Peyer's patch (tissue), 4 donors: ENCODE measurements at regions not wholly inside any gene's neighbourhood (a gene's known extent, or its start where the extent isn't known, plus 50 kb on each side); places are given as distances from the start of the nearest gene placed in this dataset.

Experiments used
- DNase-seq, 3 donors: peaks; one replicate each; pipeline ENCODE4 v3.0.0-alpha.2; 2017 to 2019
- H3K27ac ChIP-seq, 4 donors: fragments of 200-600 bp; sonication (generic); one replicate each; pipeline ENCODE4 v1.5.1; 2016 to 2019
- H3K27me3 ChIP-seq, 2 donors: fragments of 200-600 bp; sonication (generic); one replicate each; pipeline ENCODE4 v1.5.1; 2019
- H3K36me3 ChIP-seq, 3 donors: fragments of 200-600 bp; sonication (generic); one replicate each; pipeline ENCODE4 v1.5.1; 2016 to 2019
- H3K4me1 ChIP-seq, 4 donors: fragments of 200-600 bp; sonication (generic); one replicate each; pipeline ENCODE4 v1.5.1; 2016 to 2019
- H3K4me3 ChIP-seq, 4 donors: fragments of 200-600 bp; sonication (generic); 1 replicate in 3 of 4; 2 replicates in 1 of 4; pipeline ENCODE4 v1.5.1; 2016 to 2019; ENCODE audit warnings: mild to moderate bottlenecking in 1 of 4
- H3K9me3 ChIP-seq, 4 donors: fragments of 200-600 bp; sonication (generic); one replicate each; pipeline ENCODE4 v1.5.1; 2016 to 2019; ENCODE audit warnings: mild to moderate bottlenecking in 1 of 4
- CTCF ChIP-seq, 6 experiments: fragments of 450-650 bp in 4 of 6; fragments of 200-600 bp in 2 of 6; sonication (generic) in 1 of 6; IDR thresholded peaks; one replicate each; pipeline ENCODE4 v1.5.1; 2017 to 2019; ENCODE audit warnings: antibody characterized with exemption in 6 of 6, mild to moderate bottlenecking in 3 of 6, moderate library complexity in 1 of 6
- POLR2A ChIP-seq, 2 donors: fragments of 450-650 bp; IDR thresholded peaks; one replicate each; pipeline ENCODE4 v1.5.1; 2017; ENCODE audit warnings: antibody characterized with exemption in 2 of 2, mild to moderate bottlenecking in 2 of 2, moderate library complexity in 2 of 2

GRCh38 chr17:63329876-63330275, 116.2 kb downstream of the CYB561 start:
- Histone ChIP-seq H3K27ac (no peak overlapping the region), H3K27me3 (no peaks in the 10 kb centered on the region), H3K36me3 (no peaks in the 10 kb centered on the region), H3K4me3 (no peak overlapping the region), H3K4me1 (no peaks in the 10 kb centered on the region), H3K9me3 (no peaks in the 10 kb centered on the region)
- TF ChIP-seq POLR2A (IDR thresholded peaks at IDR 0.05) (no peak), CTCF (IDR thresholded peaks at IDR 0.05) (no peak)
- DNase-seq, result no peak

DNA sequence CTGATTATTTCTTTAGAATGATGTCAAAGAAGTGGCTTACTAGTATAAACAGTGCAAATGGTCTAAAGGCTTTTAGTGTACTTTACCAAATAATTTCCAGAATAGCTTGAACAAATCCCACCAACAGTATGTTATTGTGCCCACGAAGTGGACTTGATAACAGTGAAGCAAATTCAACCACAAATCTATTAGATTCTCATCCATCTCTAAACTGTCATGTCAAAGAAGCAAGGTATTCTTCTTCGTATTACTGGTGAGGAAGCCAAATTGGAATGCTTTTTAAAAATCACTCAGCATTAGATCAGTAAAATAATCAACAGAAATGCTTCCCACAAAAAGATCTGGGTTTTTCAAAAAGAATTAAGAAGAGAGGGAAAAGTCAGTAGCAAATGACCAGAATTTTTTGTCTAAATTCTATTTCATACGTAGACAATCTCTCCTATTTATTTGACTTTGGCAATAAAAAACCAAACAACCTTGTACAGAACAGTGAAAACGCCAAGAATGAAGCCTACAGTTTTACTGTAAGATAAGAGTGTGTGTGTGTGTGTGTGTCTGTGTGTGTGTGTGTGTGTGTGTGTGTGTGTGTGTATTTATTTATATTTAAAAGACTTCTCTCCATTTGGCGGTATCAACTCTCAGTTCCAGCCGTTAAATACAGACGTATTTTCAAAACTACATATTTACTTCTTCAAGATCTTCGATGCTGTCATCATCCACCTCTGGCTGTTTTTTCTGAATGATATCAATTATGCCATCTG, 114.6 kb downstream of the CYB561 start:
- Histone ChIP-seq H3K27me3 (no peaks in the 10 kb centered on the region), H3K27ac (no peak overlapping the region), H3K36me3 (no peaks in the 10 kb centered on the region), H3K4me3 (no peak overlapping the region), H3K9me3 (no peaks in the 10 kb centered on the region), H3K4me1 (no peaks in the 10 kb centered on the region)
- no peak for DNase-seq
- TF ChIP-seq CTCF (IDR thresholded peaks at IDR 0.05), result no peak
- no peak for TF ChIP-seq POLR2A (IDR thresholded peaks at IDR 0.05)

DNA sequence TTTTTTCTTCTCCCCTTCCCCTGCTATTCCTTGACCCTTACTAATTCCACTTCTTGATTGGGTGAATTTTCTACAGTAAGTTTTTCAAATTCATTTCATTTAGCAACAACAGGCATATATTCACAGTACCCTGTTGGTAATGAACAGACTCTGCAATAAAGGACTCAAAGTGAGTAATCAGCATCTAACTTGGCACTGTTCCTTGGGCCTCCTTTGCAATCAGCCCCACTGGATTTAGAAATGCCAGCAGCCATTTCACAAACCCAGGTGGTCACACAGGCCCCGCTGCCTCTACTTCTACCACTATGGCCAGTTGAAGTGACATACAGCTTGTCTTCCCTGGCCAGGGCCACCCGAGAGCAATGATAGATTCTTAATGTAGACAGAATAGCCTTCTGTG, 113.8 kb downstream of the CYB561 start:
- Histone ChIP-seq H3K27ac (no peak overlapping the region), H3K27me3 (no peaks in the 10 kb centered on the region)
- TF ChIP-seq POLR2A (IDR thresholded peaks at IDR 0.05), result no peak
- TF ChIP-seq CTCF (IDR thresholded peaks at IDR 0.05), result no peak

GRCh38 chr17:63333869-63334268, 112.2 kb downstream of the CYB561 start:
- no peaks in the 10 kb centered on the region for H3K36me3 ChIP-seq
- no peak for DNase-seq
- no peak overlapping the region for H3K27ac ChIP-seq
- TF ChIP-seq CTCF (IDR thresholded peaks at IDR 0.05) (no peak), POLR2A (IDR thresholded peaks at IDR 0.05) (no peak)
- no peaks in the 10 kb centered on the region for H3K27me3 ChIP-seq
- no peaks in the 10 kb centered on the region for H3K4me1 ChIP-seq
- no peaks in the 10 kb centered on the region for H3K9me3 ChIP-seq
- no peak overlapping the region for H3K4me3 ChIP-seq

More for the DNA sequence above, 113.8 kb downstream of the CYB561 start:
- no peak for DNase-seq
- no peaks in the 10 kb centered on the region for H3K36me3 ChIP-seq
- no peaks in the 10 kb centered on the region for H3K4me1 ChIP-seq
- H3K9me3 ChIP-seq, result no peaks in the 10 kb centered on the region
- H3K4me3 ChIP-seq, result no peak overlapping the region

GRCh38 chr17:63335831-63336230, 110.3 kb downstream of the CYB561 start:
- Histone ChIP-seq H3K27ac (no peak overlapping the region), H3K9me3 (no peaks in the 10 kb centered on the region), H3K4me3 (no peak overlapping the region), H3K27me3 (no peaks in the 10 kb centered on the region), H3K4me1 (no peaks in the 10 kb centered on the region), H3K36me3 (no peaks in the 10 kb centered on the region)
- no peak for TF ChIP-seq POLR2A (IDR thresholded peaks at IDR 0.05)
- TF ChIP-seq CTCF (IDR thresholded peaks at IDR 0.05), result no peak
- DNase-seq, result no peak
